ENCODE measurements at regions not wholly inside any gene's neighbourhood (a gene's known extent, or its start where the extent isn't known, plus 50 kb on each side); places are given as distances from the start of the nearest gene placed in this dataset.

DNA sequence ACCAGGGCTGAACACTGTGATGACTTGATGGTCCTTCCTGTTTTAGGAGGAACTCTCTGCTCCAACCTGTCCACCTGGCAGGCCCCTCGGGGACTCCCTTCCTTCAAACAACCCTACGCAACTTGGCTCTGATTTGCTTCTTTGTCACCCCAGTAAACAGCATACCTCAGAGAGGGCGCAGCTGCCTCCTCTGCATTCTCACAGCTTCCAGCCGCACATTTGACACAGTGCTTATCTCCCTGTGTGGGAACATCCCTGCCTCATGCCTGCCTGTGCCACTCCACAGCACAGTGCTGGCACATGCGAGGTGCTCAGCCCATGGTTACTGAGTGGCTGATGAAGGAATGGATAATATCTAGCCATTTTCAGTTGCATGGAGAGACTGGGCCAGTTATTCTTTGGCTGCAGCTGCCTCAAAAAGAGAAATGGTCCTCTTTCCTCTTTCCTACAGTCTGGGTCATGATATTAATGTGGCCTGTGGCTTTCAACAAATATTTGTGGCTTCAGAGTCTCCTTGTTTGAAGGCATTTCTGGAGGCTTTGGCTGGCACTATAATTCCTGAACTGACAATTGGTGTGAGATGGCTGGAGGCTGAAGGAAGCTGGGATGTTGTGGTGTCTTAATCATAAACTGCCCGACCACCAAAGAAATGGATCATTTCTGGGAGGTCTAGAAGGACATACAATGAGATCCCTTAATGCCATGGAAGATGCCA lies 77.9 kb downstream of the TENT5C start:
- Histone ChIP-seq H3K9me3 (ENCODE audit: insufficient read depth, low read length) (no peaks in the 10 kb centered on the region), H3K4me3 (ENCODE audit: insufficient read length, low read depth) (no peak overlapping the region), H3K9ac (ENCODE audit: insufficient read length, low read depth) (no peak overlapping the region), H3K27me3 (ENCODE audit: insufficient read depth, insufficient read length) (no peaks in the 10 kb centered on the region), H3K4me1 (ENCODE audit: insufficient read depth, insufficient read length) (no peaks in the 10 kb centered on the region), H3K36me3 (ENCODE audit: insufficient read depth, insufficient read length, low read length) (no peaks in the 10 kb centered on the region)
- no peak for TF ChIP-seq SUZ12 (IDR thresholded peaks at IDR 0.05; ENCODE audit: extremely low read depth, insufficient read depth, insufficient read length)
- no peak for TF ChIP-seq YY1 (IDR thresholded peaks at IDR 0.05; ENCODE audit: insufficient read depth, insufficient read length)
- TF ChIP-seq ZNF274 (IDR thresholded peaks at IDR 0.05; ENCODE audit: low read depth, low read length): no peak
- DNase-seq (ENCODE audit: low read depth, low spot score): no peak

- H3K9ac ChIP-seq (ENCODE audit: insufficient read length, low read depth): no peak overlapping the region
- no peaks in the 10 kb centered on the region for H3K27me3 ChIP-seq (ENCODE audit: insufficient read depth, insufficient read length)
- H3K4me3 ChIP-seq (ENCODE audit: insufficient read length, low read depth): no peak overlapping the region
- H3K4me1 ChIP-seq (ENCODE audit: insufficient read depth, insufficient read length): no peaks in the 10 kb centered on the region
- TF ChIP-seq ZNF274 (IDR thresholded peaks at IDR 0.05; ENCODE audit: low read depth, low read length) (no peak), YY1 (IDR thresholded peaks at IDR 0.05; ENCODE audit: insufficient read depth, insufficient read length) (no peak), SUZ12 (IDR thresholded peaks at IDR 0.05; ENCODE audit: extremely low read depth, insufficient read depth, insufficient read length) (no peak)
- H3K9me3 ChIP-seq (ENCODE audit: insufficient read depth, low read length): no peaks in the 10 kb centered on the region
- no peak for DNase-seq (ENCODE audit: low read depth, low spot score)
- H3K36me3 ChIP-seq (ENCODE audit: insufficient read depth, insufficient read length, low read length): no peaks in the 10 kb centered on the region
Measured at GRCh38 chr1:117685936-117686806, 80.3 kb downstream of the TENT5C start.

DNA sequence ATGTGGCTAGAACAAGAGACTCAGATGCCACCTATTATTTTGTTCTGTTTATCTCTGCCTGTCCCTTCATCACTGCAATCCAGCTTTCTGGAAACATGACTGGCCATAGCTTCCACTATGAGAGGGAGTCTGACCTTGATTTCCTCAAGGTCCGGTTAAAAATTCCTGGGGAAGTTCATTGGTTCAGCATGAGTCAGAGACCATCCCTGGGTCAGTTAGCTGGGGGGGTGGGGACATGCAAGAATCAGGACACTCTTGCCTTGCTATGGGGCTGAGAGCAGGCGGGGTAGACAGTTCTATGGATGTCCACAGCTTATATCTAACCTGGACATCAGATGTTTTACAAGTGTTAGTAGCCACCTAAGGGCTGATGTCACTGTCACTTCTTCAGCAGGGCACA lies 81.1 kb downstream of the TENT5C start:
- H3K27me3 ChIP-seq (ENCODE audit: insufficient read depth, insufficient read length): no peaks in the 10 kb centered on the region
- no peaks in the 10 kb centered on the region for H3K9me3 ChIP-seq (ENCODE audit: insufficient read depth, low read length)
- no peak overlapping the region for H3K9ac ChIP-seq (ENCODE audit: insufficient read length, low read depth)
- TF ChIP-seq YY1 (IDR thresholded peaks at IDR 0.05; ENCODE audit: insufficient read depth, insufficient read length) (no peak), SUZ12 (IDR thresholded peaks at IDR 0.05; ENCODE audit: extremely low read depth, insufficient read depth, insufficient read length) (no peak), ZNF274 (IDR thresholded peaks at IDR 0.05; ENCODE audit: low read depth, low read length) (no peak)
- H3K4me1 ChIP-seq (ENCODE audit: insufficient read depth, insufficient read length): no peaks in the 10 kb centered on the region
- no peak overlapping the region for H3K4me3 ChIP-seq (ENCODE audit: insufficient read length, low read depth)
- H3K36me3 ChIP-seq (ENCODE audit: insufficient read depth, insufficient read length, low read length): no peaks in the 10 kb centered on the region
- no peak for DNase-seq (ENCODE audit: low read depth, low spot score)

DNA sequence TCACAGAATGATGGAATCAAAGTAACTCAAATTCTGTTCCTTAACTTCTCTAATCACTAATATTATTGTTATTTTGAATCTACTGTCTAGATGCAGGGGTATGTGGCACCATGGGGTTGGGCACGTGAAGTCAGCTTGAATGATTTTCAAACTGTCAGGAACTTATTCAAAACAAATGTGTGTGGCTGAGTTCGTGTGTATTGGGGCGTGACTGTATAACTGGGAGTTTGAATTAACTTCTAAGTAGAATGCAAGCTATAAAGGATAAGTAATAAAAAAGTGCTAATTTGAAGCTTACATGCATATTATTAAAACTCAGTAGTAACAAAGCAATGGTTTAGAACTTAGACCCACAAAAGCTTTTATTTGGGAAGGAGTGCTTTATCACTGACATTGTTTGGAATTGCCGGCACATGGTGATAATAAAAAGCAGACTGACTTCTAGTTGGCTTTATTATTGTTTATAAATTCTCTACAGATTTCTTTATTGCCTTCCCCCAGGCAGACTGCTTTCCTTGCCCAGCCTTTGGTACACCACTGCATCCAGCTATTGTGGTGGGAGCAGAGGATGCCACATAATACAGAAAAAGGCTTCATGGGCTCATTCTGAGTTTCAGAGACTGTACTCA lies 84.3 kb downstream of the TENT5C start:
- Histone ChIP-seq H3K36me3 (ENCODE audit: insufficient read depth, insufficient read length, low read length) (no peaks in the 10 kb centered on the region), H3K9me3 (ENCODE audit: insufficient read depth, low read length) (no peaks in the 10 kb centered on the region), H3K4me1 (ENCODE audit: insufficient read depth, insufficient read length) (no peaks in the 10 kb centered on the region), H3K9ac (ENCODE audit: insufficient read length, low read depth) (no peak overlapping the region), H3K4me3 (ENCODE audit: insufficient read length, low read depth) (no peak overlapping the region), H3K27me3 (ENCODE audit: insufficient read depth, insufficient read length) (no peaks in the 10 kb centered on the region)
- no peak for DNase-seq (ENCODE audit: low read depth, low spot score)
- no peak for TF ChIP-seq ZNF274 (IDR thresholded peaks at IDR 0.05; ENCODE audit: low read depth, low read length)
- TF ChIP-seq YY1 (IDR thresholded peaks at IDR 0.05; ENCODE audit: insufficient read depth, insufficient read length): no peak

- no peak overlapping the region for H3K4me3 ChIP-seq (ENCODE audit: insufficient read length, low read depth)
- no peak overlapping the region for H3K9ac ChIP-seq (ENCODE audit: insufficient read length, low read depth)
- no peak for TF ChIP-seq SUZ12 (IDR thresholded peaks at IDR 0.05; ENCODE audit: extremely low read depth, insufficient read depth, insufficient read length)
- H3K4me1 ChIP-seq (ENCODE audit: insufficient read depth, insufficient read length): peaks cover 4% of the 10 kb centered on the region
- H3K27me3 ChIP-seq (ENCODE audit: insufficient read depth, insufficient read length): no peaks in the 10 kb centered on the region
- no peaks in the 10 kb centered on the region for H3K9me3 ChIP-seq (ENCODE audit: insufficient read depth, low read length)
- DNase-seq (ENCODE audit: low read depth, low spot score): no peak
- no peaks in the 10 kb centered on the region for H3K36me3 ChIP-seq (ENCODE audit: insufficient read depth, insufficient read length, low read length)
Measured at GRCh38 chr1:117691942-117692341, 86.1 kb downstream of the TENT5C start.

- Histone ChIP-seq H3K27me3 (ENCODE audit: insufficient read depth, insufficient read length) (no peaks in the 10 kb centered on the region), H3K4me1 (ENCODE audit: insufficient read depth, insufficient read length) (peaks cover 4% of the 10 kb centered on the region), H3K4me3 (ENCODE audit: insufficient read length, low read depth) (no peak overlapping the region), H3K36me3 (ENCODE audit: insufficient read depth, insufficient read length, low read length) (no peaks in the 10 kb centered on the region), H3K9me3 (ENCODE audit: insufficient read depth, low read length) (no peaks in the 10 kb centered on the region), H3K9ac (ENCODE audit: insufficient read length, low read depth) (no peak overlapping the region)
- DNase-seq (ENCODE audit: low read depth, low spot score): no peak
- TF ChIP-seq ZNF274 (IDR thresholded peaks at IDR 0.05; ENCODE audit: low read depth, low read length) (no peak), SUZ12 (IDR thresholded peaks at IDR 0.05; ENCODE audit: extremely low read depth, insufficient read depth, insufficient read length) (no peak), YY1 (IDR thresholded peaks at IDR 0.05; ENCODE audit: insufficient read depth, insufficient read length) (no peak)
Measured at GRCh38 chr1:117694543-117694942, 88.7 kb downstream of the TENT5C start.
